ENCODE measurements at regions not wholly inside any gene's neighbourhood (a gene's known extent, or its start where the extent isn't known, plus 50 kb on each side); places are given as distances from the start of the nearest gene placed in this dataset.

DNA sequence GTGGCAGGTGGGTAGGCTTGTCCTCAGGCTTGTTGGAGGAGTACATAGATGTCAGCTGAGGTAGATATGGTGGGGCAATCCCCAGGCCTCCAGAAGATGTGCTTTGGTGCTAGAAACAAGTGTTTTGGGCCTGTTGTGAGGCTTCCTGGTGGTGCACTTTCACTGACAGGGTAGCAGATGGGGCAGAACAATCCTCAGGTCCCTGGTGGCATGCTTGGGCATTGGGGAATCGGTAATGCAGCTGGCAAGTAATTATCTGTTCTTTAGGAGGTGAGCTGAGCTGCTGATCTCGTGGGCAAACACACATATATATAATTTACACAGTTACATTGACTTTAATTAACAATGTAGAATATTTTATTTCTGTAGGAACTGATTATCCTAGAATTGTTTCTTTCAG, 458.7 kb downstream of the BMP2 start:
- Histone ChIP-seq H3K4me1 (no peaks in the 10 kb centered on the region), H3K9me3 (no peaks in the 10 kb centered on the region), H3K27me3 (no peaks in the 10 kb centered on the region), H3K36me3 (no peaks in the 10 kb centered on the region), H3K27ac (no peak overlapping the region), H3K4me3 (no peak overlapping the region)
- TF ChIP-seq CTCF (IDR thresholded peaks at IDR 0.05) (no peak), EP300 (IDR thresholded peaks at IDR 0.05) (no peak)
- WGBS, 2 donors: 29 to 44% methylated on average over 2 of the region's 2 CpGs
- intact Hi-C loops (cut with DNase I): no loop called here
- DNase-seq: no peak

DNA sequence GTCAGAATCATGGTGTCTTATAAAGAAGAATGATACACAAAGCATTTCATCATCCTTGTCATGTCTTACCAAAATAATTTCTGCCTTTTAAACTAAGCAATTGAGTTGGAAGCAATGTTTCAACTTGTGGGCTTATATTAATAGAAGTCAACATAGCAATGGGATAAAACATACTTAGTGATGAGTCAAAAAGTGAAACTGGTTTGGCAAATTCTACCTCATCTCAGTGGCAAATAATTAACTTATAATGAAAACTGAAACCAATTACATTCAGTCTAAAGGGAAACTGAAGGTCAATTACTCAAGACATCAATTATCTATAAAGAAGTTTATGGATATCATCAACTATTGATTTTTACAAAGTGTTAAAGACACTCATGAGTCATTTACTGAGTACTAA, 463.8 kb downstream of the BMP2 start:
- Histone ChIP-seq H3K27ac (no peak overlapping the region), H3K36me3 (no peaks in the 10 kb centered on the region), H3K27me3 (no peaks in the 10 kb centered on the region), H3K4me3 (no peak overlapping the region), H3K9me3 (peaks cover 0 to 5% (median 0%) of the 10 kb centered on the region in 4 donors), H3K4me1 (no peaks in the 10 kb centered on the region)
- no peak for DNase-seq
- intact Hi-C loops (cut with DNase I): no loop called here
- no peak for TF ChIP-seq EP300 (IDR thresholded peaks at IDR 0.05)
- no peak for TF ChIP-seq POLR2AphosphoS5 (IDR thresholded peaks at IDR 0.05)
- TF ChIP-seq POLR2A (IDR thresholded peaks at IDR 0.05): no peak
- no peak for TF ChIP-seq CTCF (IDR thresholded peaks at IDR 0.05)

GRCh38 chr20:7232796-7233195, 465.3 kb downstream of the BMP2 start:
- Histone ChIP-seq H3K36me3 (no peaks in the 10 kb centered on the region), H3K4me3 (no peak overlapping the region), H3K4me1 (no peaks in the 10 kb centered on the region), H3K9me3 (peaks cover 0 to 5% (median 0%) of the 10 kb centered on the region in 4 donors), H3K27ac (no peak overlapping the region), H3K27me3 (no peaks in the 10 kb centered on the region)
- TF ChIP-seq CTCF (IDR thresholded peaks at IDR 0.05): no peak
- TF ChIP-seq POLR2AphosphoS5 (IDR thresholded peaks at IDR 0.05): no peak
- no peak for TF ChIP-seq EP300 (IDR thresholded peaks at IDR 0.05)
- no peak for TF ChIP-seq POLR2A (IDR thresholded peaks at IDR 0.05)
- intact Hi-C loops (cut with DNase I): no loop called here
- no peak for DNase-seq
- WGBS, 2 donors: 64 to 72% methylated on average over 2 of the region's 2 CpGs

GRCh38 chr20:7237251-7237650, 469.8 kb downstream of the BMP2 start:
- Histone ChIP-seq H3K27ac (no peak overlapping the region), H3K4me3 (no peak overlapping the region), H3K27me3 (no peaks in the 10 kb centered on the region), H3K36me3 (no peaks in the 10 kb centered on the region), H3K9me3 (peaks cover 0 to 5% (median 0%) of the 10 kb centered on the region in 4 donors), H3K4me1 (no peaks in the 10 kb centered on the region)
- intact Hi-C loops (cut with DNase I): no loop called here
- 83 to 88% methylated on average over 1 of the region's 1 CpG for WGBS, 2 donors
- DNase-seq: no peak
- TF ChIP-seq EP300 (IDR thresholded peaks at IDR 0.05): no peak
- no peak for TF ChIP-seq POLR2A (IDR thresholded peaks at IDR 0.05)
- TF ChIP-seq POLR2AphosphoS5 (IDR thresholded peaks at IDR 0.05): no peak
- no peak for TF ChIP-seq CTCF (IDR thresholded peaks at IDR 0.05)

DNA sequence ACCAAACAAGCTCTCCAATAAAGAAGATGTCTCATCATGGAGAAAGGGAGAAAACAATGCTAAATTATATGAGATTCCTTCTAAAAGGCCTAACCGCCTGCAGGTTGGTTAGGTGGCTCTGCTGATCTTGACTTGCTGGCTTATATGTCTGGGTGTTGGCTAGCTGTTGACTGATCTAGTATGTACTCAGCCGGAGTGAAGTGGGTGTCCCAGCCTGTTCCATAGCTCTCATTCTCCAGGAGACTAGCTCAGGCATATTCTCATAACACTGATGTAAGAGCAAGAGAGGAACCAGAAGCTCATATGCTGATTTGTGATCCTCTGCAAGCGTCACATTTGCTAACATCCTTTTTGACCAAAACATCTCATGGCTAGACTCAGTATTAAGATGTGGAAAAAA, 473.0 kb downstream of the BMP2 start:
- WGBS, 2 donors: 88 to 94% methylated on average over 3 of the region's 3 CpGs
- no peaks in the 10 kb centered on the region for H3K36me3 ChIP-seq

More for the DNA sequence above, 473.0 kb downstream of the BMP2 start:
- H3K4me3 ChIP-seq: no peak overlapping the region
- intact Hi-C loops (cut with DNase I): no loop called here
- H3K4me1 ChIP-seq: no peaks in the 10 kb centered on the region
- no peaks in the 10 kb centered on the region for H3K27me3 ChIP-seq
- no peak overlapping the region for H3K27ac ChIP-seq
- no peak for DNase-seq
- H3K9me3 ChIP-seq: no peaks in the 10 kb centered on the region
- TF ChIP-seq POLR2AphosphoS5 (IDR thresholded peaks at IDR 0.05): no peak
- no peak for TF ChIP-seq POLR2A (IDR thresholded peaks at IDR 0.05)
- no peak for TF ChIP-seq CTCF (IDR thresholded peaks at IDR 0.05)
- TF ChIP-seq EP300 (IDR thresholded peaks at IDR 0.05): no peak

Data from sigmoid colon (tissue), 6 donors.